ENCODE measurements at regions not wholly inside any gene's neighbourhood (a gene's known extent, or its start where the extent isn't known, plus 50 kb on each side); places are given as distances from the start of the nearest gene placed in this dataset.

DNA sequence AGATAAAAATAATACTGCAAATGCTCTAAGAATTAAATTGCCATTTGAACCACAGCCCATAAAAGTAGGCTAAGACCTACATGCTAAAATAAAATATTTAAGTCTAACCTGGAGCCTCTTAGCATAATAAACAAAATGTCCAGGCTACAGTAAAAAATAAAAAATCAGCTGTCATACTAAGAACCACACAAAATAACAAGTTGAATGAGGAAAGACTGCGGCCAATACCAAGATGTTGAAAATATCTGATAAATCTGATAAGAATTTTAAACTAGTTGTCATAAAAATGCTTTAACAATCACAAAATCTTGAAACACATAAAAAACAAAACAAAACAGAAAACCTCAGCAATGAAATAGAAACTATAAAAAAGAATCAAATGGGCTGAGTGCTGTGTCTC is 336.9 kb upstream of the MSX2 start:
- TF ChIP-seq, protein P1, sequence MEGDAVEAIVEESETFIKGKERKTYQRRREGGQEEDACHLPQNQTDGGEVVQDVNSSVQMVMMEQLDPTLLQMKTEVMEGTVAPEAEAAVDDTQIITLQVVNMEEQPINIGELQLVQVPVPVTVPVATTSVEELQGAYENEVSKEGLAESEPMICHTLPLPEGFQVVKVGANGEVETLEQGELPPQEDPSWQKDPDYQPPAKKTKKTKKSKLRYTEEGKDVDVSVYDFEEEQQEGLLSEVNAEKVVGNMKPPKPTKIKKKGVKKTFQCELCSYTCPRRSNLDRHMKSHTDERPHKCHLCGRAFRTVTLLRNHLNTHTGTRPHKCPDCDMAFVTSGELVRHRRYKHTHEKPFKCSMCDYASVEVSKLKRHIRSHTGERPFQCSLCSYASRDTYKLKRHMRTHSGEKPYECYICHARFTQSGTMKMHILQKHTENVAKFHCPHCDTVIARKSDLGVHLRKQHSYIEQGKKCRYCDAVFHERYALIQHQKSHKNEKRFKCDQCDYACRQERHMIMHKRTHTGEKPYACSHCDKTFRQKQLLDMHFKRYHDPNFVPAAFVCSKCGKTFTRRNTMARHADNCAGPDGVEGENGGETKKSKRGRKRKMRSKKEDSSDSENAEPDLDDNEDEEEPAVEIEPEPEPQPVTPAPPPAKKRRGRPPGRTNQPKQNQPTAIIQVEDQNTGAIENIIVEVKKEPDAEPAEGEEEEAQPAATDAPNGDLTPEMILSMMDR (IDR thresholded peaks at IDR 0.05 in 4 of 5, conservative IDR thresholded peaks at IDR 0.05 in 1 of 5): no peak
- TF ChIP-seq POLR2A (IDR thresholded peaks at IDR 0.05): no peak

All from gastrocnemius medialis (tissue), 4 donors.